Pancreas (tissue), 10 donors: ENCODE measurements at regions not wholly inside any gene's neighbourhood (a gene's known extent, or its start where the extent isn't known, plus 50 kb on each side); places are given as distances from the start of the nearest gene placed in this dataset.

Experiments
- ATAC-seq, 4 donors: fragments of 200-7000 bp; cut with Tn5 transposase; one replicate each; pipeline versions ENCODE4 v1.8.0 to v1.9.1; 2020; ENCODE audit warnings: mild to moderate bottlenecking in 4 of 4, moderate library complexity in 4 of 4
- DNase-seq, 6 donors: peaks; one replicate each; pipeline ENCODE4 v3.0.0-alpha.2; 2020
- FAIRE-seq: peaks from 2 replicates; lab custom pipeline; 2012; peaks lifted over from hg19 to GRCh38; lab: Jason Lieb, UNC
- H3K27ac ChIP-seq, 4 donors: fragments of 200-600 bp; sonication (generic); 1 replicate in 3 of 4; 2 replicates in 1 of 4; pipeline versions ENCODE4 v1.5.0 to v1.8.0; 2020
- H3K27me3 ChIP-seq, 4 donors: fragments of 200-600 bp; one replicate each; pipeline ENCODE4 v1.8.0; 2021
- H3K36me3 ChIP-seq, 3 donors: fragments of 200-600 bp; sonication (generic) in 1 of 3; one replicate each; pipeline versions ENCODE4 v1.5.0 to v1.8.0; 2020 to 2021
- H3K4me1 ChIP-seq, 3 donors: fragments of 200-600 bp; one replicate each; pipeline ENCODE4 v1.8.0; 2021
- H3K4me3 ChIP-seq, 4 donors: fragments of 200-600 bp; sonication (generic) in 2 of 4; one replicate each; pipeline versions ENCODE4 v1.5.0 to v1.8.0; 2020 to 2021
- H3K9me3 ChIP-seq, 4 donors: fragments of 200-600 bp; one replicate each; pipeline ENCODE4 v1.8.0; 2021
- CTCF ChIP-seq, 4 donors: fragments of 200-600 bp; sonication (generic) in 3 of 4; IDR thresholded peaks; one replicate each; pipeline versions ENCODE4 v1.5.0 to v1.8.0; 2021; ENCODE audit warnings: antibody characterized with exemption in 4 of 4
- WGBS, 2 donors: extraction: QIAGEN DNeasy Blood & Tissue Kit; methylation state at CpG; one replicate each; pipeline ENCODE4 v1.1.7; 2013; 5-methylcytosine and 5-hydroxymethylcytosine counted together
- intact Hi-C, 3 donors: fragments of 100-400 bp; cut with DNase I; formaldehyde crosslinking; loops; one replicate each; pipeline versions ENCODE4 v1.11.1 to v1.14.2; 2022
- donor health status: healthy with polysubstance abuse.
- donor health status: DM: no; HTN: no; CAD: no; lungs with moderate emphysema.
- donor health status: DM: no; HTN: no; CAD: no.
- donor health status: control.
- donor health status: control.
- donor health status: Bipolar disorder and iron deficiency.
- donor health status: DM: yes; HTN: yes; CAD: no.
- donor health status: DM: no; HTN: no; CAD: no.
- donor health status: DM: no; HTN: no; CAD: no.
- donor health status: DM: yes; HTN: yes; CAD: no.

- intact Hi-C loops = loop anchor here in 1 of 3 donors (10.0 kb wide), 1 partner anchor 50 kb away; no protein-coding TSS in a partner anchor
- ATAC-seq (no peak), DNase-seq (no peak), FAIRE-seq (no peak)
- no peaks in the 10 kb centered on the region for H3K9me3 ChIP-seq
- no peak overlapping the region for H3K27ac ChIP-seq
- H3K36me3 ChIP-seq = no peaks in the 10 kb centered on the region
- no peak overlapping the region for H3K4me3 ChIP-seq
- WGBS, 2 donors = 41 to 49% methylated on average over 1 of the region's 1 CpG
- no peaks in the 10 kb centered on the region for H3K27me3 ChIP-seq
- H3K4me1 ChIP-seq = no peaks in the 10 kb centered on the region
- no peak for TF ChIP-seq CTCF (IDR thresholded peaks at IDR 0.05)
These were observed 88.6 kb upstream of the WDR1 start for GRCh38 chr4:10205223-10205622.

DNA sequence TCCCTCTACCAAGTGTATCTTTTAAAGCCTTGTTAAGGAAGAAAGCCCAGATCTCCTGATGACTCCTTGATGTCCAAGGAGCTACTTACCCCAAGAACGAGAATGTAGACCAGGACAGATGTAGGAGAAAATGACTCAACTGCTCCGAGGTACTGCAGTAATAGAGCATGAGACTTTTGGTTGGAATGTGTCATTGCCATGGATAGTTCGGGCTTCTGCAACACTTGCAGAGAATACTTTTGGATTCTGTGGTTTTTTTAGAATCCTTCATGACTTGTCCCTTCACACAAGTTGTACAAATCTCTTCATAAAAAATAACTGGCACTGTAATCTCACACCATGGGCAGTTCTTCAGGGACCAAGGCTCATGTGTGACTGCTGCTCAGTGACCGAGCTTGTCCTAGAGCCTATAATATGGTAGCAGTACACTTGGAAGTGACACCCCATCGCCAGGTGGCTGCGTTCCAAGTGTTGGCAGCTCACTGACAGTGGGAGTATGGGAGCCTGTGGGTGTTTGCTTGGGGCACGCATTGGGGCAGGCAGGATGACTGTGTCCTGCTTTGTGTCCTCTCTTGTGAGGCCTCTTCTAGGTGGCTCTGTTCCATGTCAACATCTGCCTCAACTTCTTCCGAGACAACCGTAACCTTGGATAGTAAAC, 87.9 kb upstream of the WDR1 start:
- Histone ChIP-seq H3K9me3 (no peaks in the 10 kb centered on the region), H3K27ac (no peak overlapping the region), H3K27me3 (no peaks in the 10 kb centered on the region), H3K4me3 (no peak overlapping the region), H3K36me3 (no peaks in the 10 kb centered on the region), H3K4me1 (no peaks in the 10 kb centered on the region)
- ATAC-seq = no peak
- 77 to 79% methylated on average over 9 of the region's 9 CpGs for WGBS, 2 donors
- intact Hi-C loops = loop anchor here in 1 of 3 donors (10.0 kb wide), 1 partner anchor 50 kb away; no protein-coding TSS in a partner anchor
- TF ChIP-seq CTCF (IDR thresholded peaks at IDR 0.05) = no peak
- no peak for DNase-seq
- FAIRE-seq = no peak

DNA sequence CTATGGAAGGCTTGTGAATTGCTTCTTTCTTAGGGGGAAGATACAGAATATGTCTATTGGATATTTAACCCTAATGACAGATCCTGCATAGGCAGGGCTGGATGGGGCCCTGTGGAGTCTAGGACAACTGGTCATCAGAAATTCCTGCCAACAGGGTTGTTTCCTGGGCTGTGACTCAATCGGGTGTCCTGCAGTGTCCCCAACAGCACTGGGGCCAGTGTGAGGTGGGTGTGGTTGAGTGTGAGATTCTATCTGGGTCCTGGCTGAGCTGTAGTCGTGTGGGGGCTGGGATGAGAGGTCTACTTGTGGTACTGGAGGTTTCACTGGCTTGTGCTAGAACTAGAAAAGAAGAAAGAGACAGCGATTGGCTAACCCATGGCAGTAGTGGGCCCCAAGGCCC, 87.3 kb upstream of the WDR1 start:
- Histone ChIP-seq H3K4me3 (no peak overlapping the region), H3K36me3 (no peaks in the 10 kb centered on the region), H3K4me1 (no peaks in the 10 kb centered on the region), H3K9me3 (no peaks in the 10 kb centered on the region), H3K27me3 (no peaks in the 10 kb centered on the region), H3K27ac (no peak overlapping the region)
- intact Hi-C loops = loop anchor here in 1 of 3 donors (10.0 kb wide), 1 partner anchor 51 kb away; no protein-coding TSS in a partner anchor
- DNase-seq = no peak
- no peak for ATAC-seq
- no peak for FAIRE-seq
- 55 to 67% methylated on average over 3 of the region's 3 CpGs for WGBS, 2 donors
- no peak for TF ChIP-seq CTCF (IDR thresholded peaks at IDR 0.05)

DNA sequence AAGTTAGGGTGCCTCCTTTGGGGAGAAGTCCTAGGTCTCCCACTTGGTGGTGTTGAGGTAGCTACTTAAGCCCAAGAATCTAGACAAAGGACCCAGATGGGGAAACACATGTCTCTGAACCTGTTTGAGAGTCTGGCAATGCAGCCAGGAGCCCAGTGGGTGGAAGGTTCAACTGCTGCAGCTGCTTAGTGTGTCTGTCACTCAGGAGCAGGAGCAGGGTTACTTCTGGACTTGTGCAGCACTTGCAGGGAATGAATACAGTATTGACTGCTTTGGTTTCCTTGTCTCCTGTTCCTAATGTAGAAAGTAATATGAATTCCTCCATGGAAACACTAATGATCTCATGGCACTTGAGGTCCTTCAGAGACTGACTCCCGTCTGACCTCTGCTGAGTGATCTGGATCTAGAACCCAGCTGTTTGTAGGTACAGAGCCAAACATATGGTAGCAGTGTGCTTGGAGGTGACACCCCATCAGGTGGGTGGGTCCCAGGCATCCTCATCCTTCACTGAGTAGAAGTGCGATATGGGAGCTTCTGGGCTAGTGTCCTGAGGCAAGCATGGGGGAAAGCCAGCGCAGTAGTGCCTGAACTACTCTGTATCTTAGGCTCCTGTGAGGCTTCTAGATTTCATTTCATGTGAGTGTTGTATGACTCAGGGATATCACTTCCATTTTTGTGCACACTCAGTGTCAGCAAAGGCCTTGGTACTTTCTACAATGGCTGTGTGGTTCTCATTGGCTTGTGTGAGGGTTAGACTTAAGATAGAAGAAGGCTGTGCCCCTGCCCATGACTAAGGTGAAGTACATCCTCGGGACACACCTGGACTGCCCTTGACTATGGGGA, 85.0 kb upstream of the WDR1 start:
- no peak for TF ChIP-seq CTCF (IDR thresholded peaks at IDR 0.05)
- Histone ChIP-seq H3K27ac (no peak overlapping the region), H3K4me3 (no peak overlapping the region), H3K36me3 (no peaks in the 10 kb centered on the region), H3K4me1 (no peaks in the 10 kb centered on the region), H3K27me3 (no peaks in the 10 kb centered on the region), H3K9me3 (no peaks in the 10 kb centered on the region)
- no peak for DNase-seq
- no peak for ATAC-seq
- no peak for FAIRE-seq
- WGBS, 2 donors = 59 to 68% methylated on average over 4 of the region's 4 CpGs
- intact Hi-C loops = loop anchor here in 1 of 3 donors (10.0 kb wide), 1 partner anchor 53 kb away; no protein-coding TSS in a partner anchor
